NB4 (cell line): ENCODE measurements at regions not wholly inside any gene's neighbourhood (a gene's known extent, or its start where the extent isn't known, plus 50 kb on each side); places are given as distances from the start of the nearest gene placed in this dataset.

Experiments used
- MYC ChIP-seq: IDR thresholded peaks from 2 replicates; pipeline ENCODE4 v1.6.1; 2011; ENCODE audit warnings: low read depth, low read length
- POLR2A ChIP-seq: IDR thresholded peaks from 2 replicates; pipeline ENCODE4 v1.6.1; 2011; ENCODE audit warnings: mild to moderate bottlenecking; ENCODE audit not compliant: insufficient read length; ENCODE audit errors: extremely low read depth
- TF ChIP-seq, protein P1 (sequence below): IDR thresholded peaks from one replicate; pipeline ENCODE4 v1.5.1; 2012; ENCODE audit warnings: low read depth, low read length

DNA sequence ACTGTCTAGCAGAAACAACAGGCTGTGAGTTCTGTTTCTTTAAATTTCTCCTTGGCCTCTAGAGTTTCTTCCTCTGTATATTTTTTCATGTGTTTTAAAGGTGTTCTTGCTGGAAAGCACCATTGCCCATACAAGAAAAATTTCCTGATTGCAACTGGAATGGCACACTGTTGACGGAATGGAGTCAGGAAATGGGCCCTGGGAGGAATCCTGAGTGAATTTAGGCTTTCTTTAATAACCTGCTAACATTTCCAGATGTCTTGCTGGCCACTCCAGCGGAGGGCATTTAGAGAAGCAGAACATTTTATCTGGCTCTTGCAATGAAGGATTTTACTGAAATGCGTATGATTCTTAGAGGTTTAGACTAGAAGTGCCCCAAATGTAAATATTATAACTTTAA, 736.3 kb downstream of the TAF11L14 start:
- TF ChIP-seq POLR2A = no peak
- TF ChIP-seq, protein P1, sequence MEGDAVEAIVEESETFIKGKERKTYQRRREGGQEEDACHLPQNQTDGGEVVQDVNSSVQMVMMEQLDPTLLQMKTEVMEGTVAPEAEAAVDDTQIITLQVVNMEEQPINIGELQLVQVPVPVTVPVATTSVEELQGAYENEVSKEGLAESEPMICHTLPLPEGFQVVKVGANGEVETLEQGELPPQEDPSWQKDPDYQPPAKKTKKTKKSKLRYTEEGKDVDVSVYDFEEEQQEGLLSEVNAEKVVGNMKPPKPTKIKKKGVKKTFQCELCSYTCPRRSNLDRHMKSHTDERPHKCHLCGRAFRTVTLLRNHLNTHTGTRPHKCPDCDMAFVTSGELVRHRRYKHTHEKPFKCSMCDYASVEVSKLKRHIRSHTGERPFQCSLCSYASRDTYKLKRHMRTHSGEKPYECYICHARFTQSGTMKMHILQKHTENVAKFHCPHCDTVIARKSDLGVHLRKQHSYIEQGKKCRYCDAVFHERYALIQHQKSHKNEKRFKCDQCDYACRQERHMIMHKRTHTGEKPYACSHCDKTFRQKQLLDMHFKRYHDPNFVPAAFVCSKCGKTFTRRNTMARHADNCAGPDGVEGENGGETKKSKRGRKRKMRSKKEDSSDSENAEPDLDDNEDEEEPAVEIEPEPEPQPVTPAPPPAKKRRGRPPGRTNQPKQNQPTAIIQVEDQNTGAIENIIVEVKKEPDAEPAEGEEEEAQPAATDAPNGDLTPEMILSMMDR = no peak
- TF ChIP-seq MYC = no peak
